GM19035 (cell line): ENCODE measurements at regions not wholly inside any gene's neighbourhood (a gene's known extent, or its start where the extent isn't known, plus 50 kb on each side); places are given as distances from the start of the nearest gene placed in this dataset.
"Not testable (repeated sequence)": the region's sequence is repeated elsewhere in the genome, so short reads cannot be mapped to it uniquely, and the experiment has no call there.

Experiments used
- ATAC-seq: cut with Tn5 transposase; IDR thresholded peaks from one replicate; pipeline ENCODE4 v1.9.1; 2021; ENCODE audit not compliant: unreplicated experiment

- ATAC-seq: no peak
Measured at GRCh38 chr6:73984571-73985210, 288.7 kb downstream of the CD109 start.

- no peak for ATAC-seq
Measured at GRCh38 chr6:73983367-73983766, 287.4 kb downstream of the CD109 start.

GRCh38 chr6:73980096-73980495 is 284.1 kb downstream of the CD109 start:
- no peak for ATAC-seq

- ATAC-seq: no peak
Measured at GRCh38 chr6:73978330-73978729, 282.3 kb downstream of the CD109 start.

GRCh38 chr6:73972518-73972917 is 276.5 kb downstream of the CD109 start:
- not testable (repeated sequence) for ATAC-seq

- no peak for ATAC-seq
Measured at GRCh38 chr6:73969971-73970970, 274.3 kb downstream of the CD109 start.

- ATAC-seq: no peak
Measured at GRCh38 chr6:73968221-73968757, 272.3 kb downstream of the CD109 start.

GRCh38 chr6:73965539-73966029 is 269.6 kb downstream of the CD109 start:
- no peak for ATAC-seq

- ATAC-seq: no peak
Measured at GRCh38 chr6:73964241-73964854, 268.3 kb downstream of the CD109 start.

GRCh38 chr6:73962884-73963283 is 266.9 kb downstream of the CD109 start:
- no peak for ATAC-seq

GRCh38 chr6:73956305-73956704 is 260.3 kb downstream of the CD109 start:
- ATAC-seq: no peak

- ATAC-seq: no peak
Measured at GRCh38 chr6:73955800-73956199, 259.8 kb downstream of the CD109 start.

- ATAC-seq: no peak
Measured at GRCh38 chr6:73954881-73955280, 258.9 kb downstream of the CD109 start.

GRCh38 chr6:73951183-73951582 is 255.2 kb downstream of the CD109 start:
- ATAC-seq: no peak

- no peak for ATAC-seq
Measured at GRCh38 chr6:73943930-73944652, 248.1 kb downstream of the CD109 start.

GRCh38 chr6:73943411-73943810 is 247.4 kb downstream of the CD109 start:
- ATAC-seq: no peak

GRCh38 chr6:73942592-73943186 is 246.7 kb downstream of the CD109 start:
- ATAC-seq: no peak

GRCh38 chr6:73941892-73942291 is 245.9 kb downstream of the CD109 start:
- no peak for ATAC-seq

- no peak for ATAC-seq
Measured at GRCh38 chr6:73937805-73938204, 241.8 kb downstream of the CD109 start.

GRCh38 chr6:73932866-73933265 is 236.9 kb downstream of the CD109 start:
- ATAC-seq: no peak
